Pancreas (tissue), 10 donors: ENCODE measurements at regions not wholly inside any gene's neighbourhood (a gene's known extent, or its start where the extent isn't known, plus 50 kb on each side); places are given as distances from the start of the nearest gene placed in this dataset.

Experiments used
- ATAC-seq, 4 donors: fragments of 200-7000 bp; cut with Tn5 transposase; one replicate each; pipeline versions ENCODE4 v1.8.0 to v1.9.1; 2020; ENCODE audit warnings: mild to moderate bottlenecking in 4 of 4, moderate library complexity in 4 of 4
- DNase-seq, 6 donors: peaks; one replicate each; pipeline ENCODE4 v3.0.0-alpha.2; 2020
- FAIRE-seq: peaks from 2 replicates; lab custom pipeline; 2012; peaks lifted over from hg19 to GRCh38; lab: Jason Lieb, UNC
- H3K27ac ChIP-seq, 4 donors: fragments of 200-600 bp; sonication (generic); 1 replicate in 3 of 4; 2 replicates in 1 of 4; pipeline versions ENCODE4 v1.5.0 to v1.8.0; 2020
- H3K27me3 ChIP-seq, 4 donors: fragments of 200-600 bp; one replicate each; pipeline ENCODE4 v1.8.0; 2021
- H3K36me3 ChIP-seq, 3 donors: fragments of 200-600 bp; sonication (generic) in 1 of 3; one replicate each; pipeline versions ENCODE4 v1.5.0 to v1.8.0; 2020 to 2021
- H3K4me1 ChIP-seq, 3 donors: fragments of 200-600 bp; one replicate each; pipeline ENCODE4 v1.8.0; 2021
- H3K4me3 ChIP-seq, 4 donors: fragments of 200-600 bp; sonication (generic) in 2 of 4; one replicate each; pipeline versions ENCODE4 v1.5.0 to v1.8.0; 2020 to 2021
- H3K9me3 ChIP-seq, 4 donors: fragments of 200-600 bp; one replicate each; pipeline ENCODE4 v1.8.0; 2021
- WGBS, 2 donors: extraction: QIAGEN DNeasy Blood & Tissue Kit; methylation state at CpG; one replicate each; pipeline ENCODE4 v1.1.7; 2013; 5-methylcytosine and 5-hydroxymethylcytosine counted together
- intact Hi-C, 3 donors: fragments of 100-400 bp; cut with DNase I; formaldehyde crosslinking; loops; one replicate each; pipeline versions ENCODE4 v1.11.1 to v1.14.2; 2022
- TF ChIP-seq, protein P1 (sequence below), 4 donors: fragments of 200-600 bp; sonication (generic) in 3 of 4; IDR thresholded peaks; one replicate each; pipeline versions ENCODE4 v1.5.0 to v1.8.0; 2021; ENCODE audit warnings: antibody characterized with exemption in 4 of 4
- donor health status: healthy with polysubstance abuse.
- donor health status: DM: no; HTN: no; CAD: no; lungs with moderate emphysema.
- donor health status: DM: no; HTN: no; CAD: no.
- donor health status: control.
- donor health status: control.
- donor health status: Bipolar disorder and iron deficiency.
- donor health status: DM: yes; HTN: yes; CAD: no.
- donor health status: DM: no; HTN: no; CAD: no.
- donor health status: DM: no; HTN: no; CAD: no.
- donor health status: DM: yes; HTN: yes; CAD: no.

DNA sequence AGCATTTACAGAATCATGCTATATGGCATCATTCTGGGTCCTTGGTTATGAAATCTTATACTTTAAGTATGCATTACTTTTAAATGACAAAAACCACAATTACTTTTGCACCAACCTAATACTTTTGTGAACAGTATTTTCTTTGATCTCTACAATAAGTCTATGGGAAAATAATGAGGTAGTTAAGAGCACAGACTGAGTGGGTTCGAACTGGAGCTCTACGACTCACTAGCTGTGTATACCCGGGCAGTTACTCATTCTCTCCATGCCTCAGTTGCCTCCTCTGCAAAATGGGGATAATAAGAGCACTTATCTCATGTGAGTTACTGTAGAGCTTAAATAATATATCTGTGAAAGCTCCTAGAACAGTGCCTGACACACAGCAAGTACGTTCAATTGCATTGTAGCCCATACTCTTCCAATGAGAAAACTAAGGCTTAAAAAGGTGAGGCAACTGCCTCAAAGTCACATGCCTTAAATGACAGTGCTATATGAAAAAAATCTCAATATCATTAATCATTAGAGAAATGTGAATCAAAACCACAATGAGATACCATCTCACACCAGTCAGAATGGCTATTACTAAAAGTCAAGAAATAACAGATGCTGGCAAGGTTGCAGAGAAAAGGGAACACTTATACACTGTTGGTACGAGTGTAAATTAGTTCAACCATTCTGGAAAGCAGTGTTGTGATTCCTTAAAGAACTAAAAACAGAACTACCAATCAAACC lies 151.5 kb downstream of the CHIC2 start:
- Histone ChIP-seq H3K27me3 (peaks cover 0 to 4% (median 0%) of the 10 kb centered on the region in 4 donors), H3K36me3 (no peaks in the 10 kb centered on the region), H3K27ac (no peak overlapping the region), H3K4me1 (peaks cover 4 to 10% (median 4%) of the 10 kb centered on the region in 3 donors), H3K4me3 (no peak overlapping the region), H3K9me3 (no peaks in the 10 kb centered on the region)
- WGBS, 2 donors, result 78 to 87% methylated on average over 5 of the region's 5 CpGs
- TF ChIP-seq, protein P1, sequence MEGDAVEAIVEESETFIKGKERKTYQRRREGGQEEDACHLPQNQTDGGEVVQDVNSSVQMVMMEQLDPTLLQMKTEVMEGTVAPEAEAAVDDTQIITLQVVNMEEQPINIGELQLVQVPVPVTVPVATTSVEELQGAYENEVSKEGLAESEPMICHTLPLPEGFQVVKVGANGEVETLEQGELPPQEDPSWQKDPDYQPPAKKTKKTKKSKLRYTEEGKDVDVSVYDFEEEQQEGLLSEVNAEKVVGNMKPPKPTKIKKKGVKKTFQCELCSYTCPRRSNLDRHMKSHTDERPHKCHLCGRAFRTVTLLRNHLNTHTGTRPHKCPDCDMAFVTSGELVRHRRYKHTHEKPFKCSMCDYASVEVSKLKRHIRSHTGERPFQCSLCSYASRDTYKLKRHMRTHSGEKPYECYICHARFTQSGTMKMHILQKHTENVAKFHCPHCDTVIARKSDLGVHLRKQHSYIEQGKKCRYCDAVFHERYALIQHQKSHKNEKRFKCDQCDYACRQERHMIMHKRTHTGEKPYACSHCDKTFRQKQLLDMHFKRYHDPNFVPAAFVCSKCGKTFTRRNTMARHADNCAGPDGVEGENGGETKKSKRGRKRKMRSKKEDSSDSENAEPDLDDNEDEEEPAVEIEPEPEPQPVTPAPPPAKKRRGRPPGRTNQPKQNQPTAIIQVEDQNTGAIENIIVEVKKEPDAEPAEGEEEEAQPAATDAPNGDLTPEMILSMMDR (IDR thresholded peaks at IDR 0.05), result no peak
- intact Hi-C loops, result loop anchor here in 2 of 3 donors (5.0 to 10.0 kb wide), 2 partner anchors 302 to 314 kb away; partner anchors contain the start of gene PDGFRA (in 1 of the 2)
- ATAC-seq (no peak), FAIRE-seq (no peak), DNase-seq (no peak)

DNA sequence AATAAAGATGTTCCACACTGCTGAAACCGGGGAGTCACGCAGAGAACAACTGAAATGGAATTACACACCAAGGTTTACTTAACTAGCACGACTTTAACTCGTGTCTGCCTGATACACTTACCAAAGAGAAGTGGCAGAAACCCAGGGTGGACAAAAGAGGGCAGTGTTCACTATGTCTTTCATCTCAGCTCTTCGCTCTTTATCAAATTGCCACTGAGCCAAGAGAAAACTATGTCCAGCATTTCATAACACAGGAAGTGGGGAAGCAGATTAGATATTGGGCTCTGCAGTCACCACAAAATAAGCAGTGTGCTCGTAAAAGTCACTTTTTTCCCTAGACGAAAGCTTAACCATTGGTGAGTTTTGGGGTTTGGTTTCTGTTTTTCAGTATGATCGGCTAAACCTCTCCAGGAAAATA lies 155.7 kb downstream of the CHIC2 start:
- peak; percentile 91 to 99 (median 98) for ATAC-seq
- Histone ChIP-seq H3K9me3 (no peaks in the 10 kb centered on the region), H3K36me3 (no peaks in the 10 kb centered on the region), H3K4me1 (peaks cover 4 to 14% (median 13%) of the 10 kb centered on the region in 3 donors), H3K27ac (peak overlapping the region in 1 of 4 donors; percentile 10), H3K4me3 (no peak overlapping the region), H3K27me3 (peaks cover 0 to 5% (median 0%) of the 10 kb centered on the region in 4 donors)
- peak; percentile 74 for FAIRE-seq
- intact Hi-C loops, result loop anchor here in 1 of 3 donors (5.0 kb wide), 1 partner anchor 319 kb away; the partner anchor contains the start of gene PDGFRA
- 2 to 4% methylated on average over 8 of the region's 8 CpGs for whole genome bisulfite sequencing, 2 donors
- DNase-seq, result peak in 3 of 6 donors; percentile 43 to 58 (median 50)
- TF ChIP-seq, protein P1 (IDR thresholded peaks at IDR 0.05), result peak; percentile 21 to 53 (median 25)

DNA sequence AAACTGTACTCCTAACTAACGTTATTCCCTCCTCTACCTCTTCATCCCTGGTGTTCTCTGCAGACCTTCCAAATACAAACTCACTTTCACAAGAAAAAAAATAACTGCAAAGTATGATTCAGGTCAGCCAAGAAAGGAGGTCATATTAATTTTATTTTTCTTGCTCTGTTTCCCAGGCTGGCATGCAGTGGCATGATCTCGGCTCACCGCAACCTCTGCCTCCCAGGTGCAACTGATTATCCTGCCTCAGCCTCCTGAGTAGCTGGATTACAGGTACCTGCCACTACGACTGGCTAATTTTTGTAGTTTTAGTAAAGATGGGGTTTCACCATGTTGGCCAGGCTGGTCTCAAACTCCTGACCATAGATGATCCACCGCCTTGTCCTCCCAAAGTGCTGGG lies 156.6 kb downstream of the CHIC2 start:
- WGBS, 2 donors, result 60 to 63% methylated on average over 5 of the region's 5 CpGs
- intact Hi-C loops, result loop anchor here in 1 of 3 donors (5.0 kb wide), 1 partner anchor 320 kb away; the partner anchor contains the start of gene PDGFRA

DNA sequence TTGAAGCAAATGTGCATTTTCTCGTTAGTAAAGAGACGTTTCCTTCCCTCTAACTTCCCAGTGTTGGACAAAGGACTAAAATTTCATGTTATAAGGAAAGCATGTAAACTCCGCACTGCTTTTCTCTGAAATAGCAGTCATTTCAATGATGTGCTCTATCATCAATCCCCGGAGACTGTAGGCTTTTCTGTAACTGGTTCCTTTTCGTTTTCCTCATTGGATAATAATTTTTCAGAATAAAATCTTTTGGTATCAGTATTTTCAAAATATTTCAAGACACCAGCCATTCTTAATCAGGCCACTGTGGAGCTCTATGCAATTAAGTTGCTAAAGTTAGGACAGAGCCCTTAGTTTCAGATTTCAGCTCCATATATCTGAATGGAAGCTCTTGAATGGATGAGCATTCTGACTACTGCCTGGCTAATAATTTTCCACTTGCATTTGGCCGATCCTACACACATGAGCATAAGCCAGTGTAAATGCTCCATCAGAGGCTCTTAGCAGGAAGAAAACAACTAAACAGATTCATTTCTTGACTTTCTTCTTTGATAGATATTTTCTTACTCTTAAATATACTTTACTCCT lies 157.7 kb downstream of the CHIC2 start:
- 54 to 61% methylated on average over 6 of the region's 6 CpGs for WGBS, 2 donors
- H3K4me3 ChIP-seq, result no peak overlapping the region
- intact Hi-C loops, result loop anchor here in 1 of 3 donors (5.0 kb wide), 1 partner anchor 321 kb away; the partner anchor contains the start of gene PDGFRA
- ATAC-seq (no peak), FAIRE-seq (no peak), DNase-seq (no peak)
- TF ChIP-seq, protein P1 (IDR thresholded peaks at IDR 0.05), result no peak
- H3K27me3 ChIP-seq, result peaks cover 0 to 5% (median 0%) of the 10 kb centered on the region in 4 donors
- no peak overlapping the region for H3K27ac ChIP-seq
- H3K4me1 ChIP-seq, result peaks cover 4 to 14% (median 13%) of the 10 kb centered on the region in 3 donors
- no peaks in the 10 kb centered on the region for H3K9me3 ChIP-seq
- no peaks in the 10 kb centered on the region for H3K36me3 ChIP-seq

More for the DNA sequence above, 156.6 kb downstream of the CHIC2 start:
- Histone ChIP-seq H3K36me3 (no peaks in the 10 kb centered on the region), H3K27ac (no peak overlapping the region), H3K4me3 (no peak overlapping the region), H3K9me3 (no peaks in the 10 kb centered on the region), H3K27me3 (peaks cover 0 to 5% (median 0%) of the 10 kb centered on the region in 4 donors), H3K4me1 (peaks cover 4 to 14% (median 13%) of the 10 kb centered on the region in 3 donors)
- FAIRE-seq, result no peak
- no peak for ATAC-seq
- TF ChIP-seq, protein P1 (IDR thresholded peaks at IDR 0.05), result no peak
- DNase-seq, result no peak
